NOMO-1 (cell line): ENCODE measurements at regions not wholly inside any gene's neighbourhood (a gene's known extent, or its start where the extent isn't known, plus 50 kb on each side); places are given as distances from the start of the nearest gene placed in this dataset.

Experiments used
- DNase-seq, 2 experiments: peaks; one replicate each; lab custom pipeline; 2025; ENCODE audit not compliant: unreplicated experiment in 2 of 2; lab: John Stamatoyannopoulos, UW

GRCh38 chr6:169885831-169886230 is 134.4 kb downstream of the ERMARD start:
- no peak for DNase-seq

DNA sequence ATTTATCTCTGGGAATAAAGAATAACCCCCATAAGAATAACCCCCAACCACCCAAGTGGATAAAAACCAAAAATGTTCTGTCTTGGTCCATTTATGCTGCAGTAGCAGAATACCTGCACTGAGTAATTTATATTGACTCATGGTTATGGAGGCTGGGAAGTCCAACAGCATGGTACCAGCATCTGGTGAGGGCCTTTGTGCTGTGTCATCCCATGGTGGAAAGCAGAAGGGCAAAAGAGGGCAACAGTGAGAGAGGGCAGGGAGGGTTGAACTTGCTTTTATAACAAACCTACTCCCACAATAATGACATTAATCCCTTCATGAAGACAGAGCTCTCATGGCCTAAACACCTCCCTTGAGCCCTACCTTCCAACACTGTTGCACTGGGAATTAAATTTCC is 133.7 kb downstream of the ERMARD start:
- DNase-seq: no peak

DNA sequence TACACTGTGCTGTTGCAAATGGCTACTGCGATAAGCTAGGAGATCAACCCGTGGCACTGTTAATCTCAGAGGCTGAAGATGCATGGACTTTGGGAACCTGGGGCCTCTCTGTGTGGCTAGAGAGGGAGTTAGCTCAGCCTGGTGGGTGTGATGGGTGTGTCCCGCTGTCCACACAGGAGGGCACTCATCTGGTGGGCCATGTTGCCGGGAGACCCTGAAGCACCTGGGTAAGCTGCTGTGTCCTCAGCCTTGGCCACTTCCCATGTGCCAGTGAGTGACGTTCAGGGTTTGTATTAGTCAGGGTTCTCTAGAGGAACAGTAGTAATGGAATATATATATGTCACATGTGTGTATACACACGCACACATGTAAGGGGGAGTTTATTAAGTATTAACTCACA is 132.7 kb downstream of the ERMARD start:
- no peak for DNase-seq

DNA sequence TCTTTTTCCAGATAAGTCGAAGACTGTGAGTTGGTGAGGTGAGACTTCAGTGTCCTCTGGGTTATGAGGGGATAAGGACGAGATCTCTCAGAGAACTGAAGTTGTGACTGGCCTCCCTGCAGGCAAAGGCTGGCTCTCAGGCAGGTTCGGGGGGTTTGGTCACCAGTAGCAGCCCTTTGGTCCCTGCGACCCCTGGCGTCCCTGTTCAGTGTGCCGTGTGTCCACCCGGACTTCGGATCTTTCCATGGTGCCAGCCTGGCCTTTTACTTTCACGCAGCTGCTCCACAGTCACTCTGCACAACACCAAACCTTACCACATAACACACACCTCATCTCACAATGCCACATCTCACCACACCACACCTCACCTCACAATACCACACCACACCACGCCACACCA is 131.9 kb downstream of the ERMARD start:
- no peak for DNase-seq

GRCh38 chr6:169881976-169882375 is 130.6 kb downstream of the ERMARD start:
- no peak for DNase-seq

GRCh38 chr6:169881398-169881797 is 130.0 kb downstream of the ERMARD start:
- no peak for DNase-seq

DNA sequence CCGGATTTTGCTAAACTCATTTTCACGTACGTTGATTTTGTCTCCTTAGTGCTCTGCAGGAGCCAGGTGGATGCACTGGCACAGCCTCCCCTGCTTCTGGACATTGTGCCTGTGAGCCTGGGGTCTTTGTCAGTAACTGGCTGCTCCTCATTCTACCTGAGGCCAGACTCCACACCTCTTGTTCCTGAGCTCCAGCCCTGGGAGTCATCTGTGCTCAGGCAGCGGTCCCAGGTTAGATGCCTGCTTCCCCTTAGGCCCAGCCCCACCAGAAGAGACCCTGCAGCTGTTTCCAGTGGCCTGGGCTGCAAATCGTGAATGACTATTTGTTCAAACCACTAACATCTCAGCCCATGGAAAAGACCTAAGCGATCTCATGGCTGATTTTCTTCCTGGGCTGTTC is 129.1 kb downstream of the ERMARD start:
- DNase-seq: no peak

- no peak for DNase-seq
Measured at GRCh38 chr6:169869301-169869700, 117.9 kb downstream of the ERMARD start.

DNA sequence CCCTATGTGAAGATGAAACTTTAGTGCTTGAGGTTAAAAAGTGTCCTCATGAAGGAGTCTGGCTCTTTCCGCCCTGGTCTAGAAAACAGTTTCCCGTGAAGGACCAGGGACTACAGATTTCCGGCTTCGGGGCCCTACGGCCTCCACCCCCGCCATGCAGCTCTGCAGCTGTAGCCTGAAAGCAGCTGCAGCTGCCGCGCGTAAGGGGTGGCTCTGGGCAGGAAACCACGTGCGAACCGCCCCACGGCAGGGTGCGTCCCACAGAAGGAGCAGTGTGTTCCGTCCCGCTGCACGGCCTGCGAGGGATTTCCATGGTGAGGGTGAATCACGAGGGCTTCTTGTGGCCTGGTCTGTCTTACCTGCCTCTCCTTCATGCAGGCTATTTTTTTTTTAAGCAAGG is 117.0 kb downstream of the ERMARD start:
- DNase-seq: no peak

DNA sequence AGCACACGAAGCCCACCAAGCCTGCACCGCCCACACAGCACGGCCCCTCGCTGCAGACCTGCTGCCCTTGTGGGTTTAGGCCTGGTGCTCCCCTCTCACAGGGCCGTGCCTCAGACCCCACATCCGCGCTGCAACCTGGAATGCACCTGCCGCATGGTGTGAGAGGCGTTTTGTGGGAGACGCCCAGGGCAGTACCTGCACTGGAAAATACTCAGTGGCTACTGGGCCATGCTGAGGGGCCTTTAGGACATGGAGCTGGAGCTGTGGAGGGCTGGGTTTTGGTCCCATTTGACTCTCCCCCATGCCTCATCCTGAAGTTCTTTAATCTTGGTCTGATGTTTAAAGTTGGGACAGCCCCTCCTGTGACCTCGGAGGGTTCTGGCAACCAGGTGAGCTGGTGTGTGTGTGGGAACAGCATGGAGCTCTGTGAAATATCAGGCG is 116.3 kb downstream of the ERMARD start:
- DNase-seq: no peak

DNA sequence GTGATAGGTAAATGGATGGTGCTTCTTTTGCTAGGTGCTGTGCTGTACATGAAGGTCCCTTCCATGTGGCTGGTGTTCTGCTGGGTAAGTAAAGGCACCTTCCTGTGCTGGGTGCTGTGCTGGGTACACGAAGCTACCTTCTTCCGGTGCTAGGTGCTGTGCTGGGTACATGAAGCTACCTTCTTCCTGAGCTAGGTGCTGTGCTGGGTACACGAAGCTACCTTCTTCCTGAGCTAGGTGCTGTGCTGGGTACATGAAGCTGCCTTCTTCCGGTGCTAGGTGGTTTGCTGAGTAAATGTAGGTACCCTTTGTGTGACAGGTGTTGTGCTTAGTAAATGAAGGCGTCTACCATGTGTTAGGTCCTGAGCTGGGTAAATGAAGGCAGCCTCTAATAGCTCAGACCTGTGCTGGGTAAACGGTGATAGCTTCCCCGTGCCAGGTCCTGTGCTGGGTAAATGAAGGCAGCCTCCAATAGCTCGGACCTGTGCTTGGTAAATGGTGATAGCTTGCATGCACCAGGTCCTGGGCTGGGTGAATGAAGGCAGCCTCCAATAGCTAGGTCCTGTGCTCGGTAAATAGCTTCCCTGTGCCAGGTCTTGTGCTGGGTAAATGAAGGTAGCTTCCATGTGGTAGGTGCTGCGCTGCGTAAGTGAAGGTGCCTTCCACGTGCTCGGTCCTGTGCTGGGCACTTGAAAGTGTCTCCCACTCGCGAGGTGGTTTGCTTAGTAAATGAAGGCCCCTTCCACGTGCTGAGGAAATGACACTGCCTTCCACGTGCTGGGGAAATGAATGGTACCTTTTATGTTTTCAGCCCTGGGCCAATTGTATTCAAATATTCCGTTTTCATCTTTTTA is 115.5 kb downstream of the ERMARD start:
- no peak for DNase-seq

DNA sequence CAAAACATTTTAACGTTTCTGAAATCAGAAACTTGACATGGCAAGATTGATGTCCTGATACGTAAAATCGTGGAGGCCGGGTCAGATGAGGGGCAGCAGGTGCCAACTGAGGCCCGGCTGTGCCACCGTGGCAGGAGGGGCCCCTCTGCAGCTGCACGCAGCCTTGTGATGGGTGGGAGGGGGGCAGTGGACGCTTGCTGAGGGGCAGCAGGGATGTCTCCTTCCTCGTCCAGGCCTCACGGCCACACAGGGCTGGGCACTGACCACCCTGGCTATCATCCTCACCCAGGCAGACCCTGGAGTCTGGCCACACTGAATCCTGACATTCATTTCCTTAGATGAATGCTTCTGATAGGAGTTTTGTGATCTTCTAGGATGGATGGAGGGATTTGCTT is 114.7 kb downstream of the ERMARD start:
- DNase-seq: no peak

- no peak for DNase-seq
Measured at GRCh38 chr6:169865346-169866139, 114.1 kb downstream of the ERMARD start.

GRCh38 chr6:169864148-169865020 is 113.0 kb downstream of the ERMARD start:
- no peak for DNase-seq

DNA sequence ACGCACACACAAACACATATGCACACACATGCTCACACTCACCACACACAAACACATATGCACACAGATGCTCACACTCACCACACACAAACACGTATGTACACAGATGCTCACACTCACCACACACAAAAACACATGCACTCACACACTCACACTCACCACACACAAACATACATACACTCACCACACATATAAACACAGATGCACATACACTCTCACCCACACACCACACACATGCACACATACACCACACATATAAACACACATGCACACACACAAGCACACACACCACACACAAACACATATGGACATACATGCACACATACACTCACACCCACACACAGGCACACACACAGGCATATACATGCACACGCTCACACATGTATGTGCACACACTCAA is 112.3 kb downstream of the ERMARD start:
- no peak for DNase-seq

GRCh38 chr6:169862892-169863525 is 111.6 kb downstream of the ERMARD start:
- no peak for DNase-seq

DNA sequence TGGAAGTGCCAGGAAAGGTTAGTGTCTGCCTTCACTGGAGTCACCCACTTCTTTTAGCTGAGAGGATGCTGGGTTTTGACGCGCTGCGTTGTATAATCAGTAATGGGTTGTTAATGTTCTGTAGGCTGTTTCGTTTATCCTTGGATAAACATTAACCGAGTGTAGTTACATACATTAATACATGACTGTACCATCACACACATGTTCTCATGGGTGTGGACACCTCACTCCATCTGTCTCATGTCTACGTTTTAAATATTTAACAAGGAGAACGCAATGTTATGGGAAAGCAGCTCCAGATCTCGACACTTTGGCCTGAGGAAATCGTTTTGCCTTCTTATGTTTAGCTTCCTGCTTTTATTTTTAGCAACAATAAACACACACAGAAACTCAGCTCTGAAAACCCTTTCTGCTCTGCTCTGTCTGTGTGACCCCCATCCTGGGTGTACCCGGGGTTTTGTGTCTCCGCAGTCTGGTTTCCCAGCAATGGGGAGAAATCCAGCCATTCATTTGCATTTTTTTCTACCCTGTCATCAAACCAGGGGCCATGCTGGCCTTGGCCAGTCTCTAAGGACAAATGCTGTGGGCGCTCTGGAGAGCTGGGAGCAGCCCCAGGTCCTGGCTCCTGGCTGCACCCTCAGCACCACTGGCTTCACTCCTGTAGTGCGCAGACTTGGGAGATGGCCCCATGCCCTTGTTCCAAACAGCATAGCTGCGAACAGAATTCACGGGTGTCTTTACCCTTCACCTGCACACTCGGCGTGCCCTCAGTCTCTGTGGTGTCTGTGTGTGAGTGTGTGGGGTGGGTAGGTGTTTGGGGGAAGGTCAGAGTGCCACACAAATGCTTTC is 110.8 kb downstream of the ERMARD start:
- no peak for DNase-seq

GRCh38 chr6:169861431-169862042 is 110.1 kb downstream of the ERMARD start:
- no peak for DNase-seq

- DNase-seq: no peak
Measured at GRCh38 chr6:169859978-169860703, 108.7 kb downstream of the ERMARD start.
